Hematopoietic multipotent progenitor cell treated with erythropoietin and hydrocortisone succinate and interleukin-3 and kit ligand, for 4 days (in vitro differentiated cells): ENCODE measurements at regions not wholly inside any gene's neighbourhood (a gene's known extent, or its start where the extent isn't known, plus 50 kb on each side); places are given as distances from the start of the nearest gene placed in this dataset.

Experiments used
- DNase-seq: peaks from one replicate; pipeline ENCODE4 v3.0.0-alpha.2; 2015

DNA sequence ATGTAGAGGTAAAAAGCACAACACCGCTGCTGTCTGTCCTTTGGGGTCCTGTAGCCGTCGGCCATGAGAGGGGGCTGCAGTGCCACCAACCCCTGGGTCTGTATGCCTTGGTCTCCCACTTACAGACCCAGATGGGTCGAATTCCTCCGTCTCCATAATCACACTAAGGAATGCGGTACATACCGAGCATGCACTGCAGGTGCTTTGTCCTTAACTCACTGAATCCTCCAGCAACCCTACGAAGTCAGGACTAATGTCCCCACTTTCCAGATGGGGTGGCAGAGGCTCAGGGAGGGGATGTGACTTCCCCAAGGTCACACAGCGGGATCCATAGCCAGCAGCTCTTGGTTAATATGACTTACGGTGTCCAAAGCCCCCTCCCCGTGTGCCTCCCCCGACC is 219.9 kb upstream of the CIBAR2 start:
- DNase-seq: no peak

DNA sequence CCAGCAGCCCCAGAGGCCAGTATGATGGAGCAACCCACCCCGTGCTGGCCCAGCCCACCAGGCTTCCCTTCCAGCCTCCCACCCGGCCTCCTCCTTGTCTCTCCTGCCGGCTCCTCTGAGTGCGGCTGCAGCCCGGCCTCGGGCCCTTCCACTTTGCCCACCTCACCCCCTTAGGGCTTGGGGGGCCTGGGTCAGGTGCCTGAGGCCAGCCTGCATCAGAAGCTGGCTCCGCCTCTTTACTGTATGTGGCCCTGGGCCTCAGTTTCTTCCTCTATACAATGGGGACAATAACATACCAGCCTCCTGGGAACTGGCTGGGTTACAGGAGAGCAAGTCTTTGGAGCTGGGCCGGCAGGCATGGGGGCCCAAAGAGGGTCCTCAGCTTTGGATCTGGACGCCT is 221.1 kb upstream of the CIBAR2 start:
- DNase-seq: no peak

DNA sequence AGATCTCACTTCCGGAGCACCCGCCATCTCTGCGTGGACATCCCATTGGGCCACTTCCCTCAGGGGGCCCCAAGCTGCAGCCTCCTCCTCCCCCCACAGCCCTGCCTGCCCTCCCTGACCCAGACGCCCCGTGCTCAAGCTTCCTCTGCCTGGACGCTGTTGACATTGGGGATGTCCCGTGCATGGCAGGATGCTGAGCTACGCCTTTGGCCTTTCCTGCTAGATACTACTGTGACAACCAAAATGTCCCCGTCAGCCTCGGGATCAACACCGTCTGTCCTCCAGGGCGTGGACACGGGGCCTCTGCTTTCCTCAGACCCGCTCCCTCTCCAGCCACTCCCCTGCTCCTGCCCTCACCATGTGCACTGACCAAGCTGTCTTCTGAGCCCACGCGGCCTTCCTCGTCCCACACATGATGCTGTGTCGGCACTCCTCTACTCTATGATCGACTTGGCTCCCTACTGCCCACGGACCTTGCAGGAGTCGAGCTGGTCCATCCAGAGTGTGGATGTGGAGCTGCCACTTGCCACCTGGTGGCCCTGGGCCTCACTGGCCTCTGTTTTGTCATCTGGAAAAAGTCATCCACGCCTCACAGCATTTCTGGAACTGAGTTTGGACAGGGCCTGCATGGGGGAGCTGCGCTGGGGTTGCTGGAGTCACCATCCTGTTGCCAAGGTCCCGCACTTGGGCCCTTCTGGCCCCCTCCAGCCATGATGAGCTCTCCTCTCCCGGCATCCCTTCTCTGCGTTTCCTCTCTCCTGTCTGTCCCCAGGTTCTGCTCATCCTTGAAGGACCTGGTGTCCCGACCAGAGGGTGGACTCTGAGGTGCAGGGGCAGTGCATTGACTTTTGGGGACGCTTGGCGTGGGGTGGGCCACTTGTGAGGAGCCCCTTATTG is 221.7 kb upstream of the CIBAR2 start:
- no peak for DNase-seq

DNA sequence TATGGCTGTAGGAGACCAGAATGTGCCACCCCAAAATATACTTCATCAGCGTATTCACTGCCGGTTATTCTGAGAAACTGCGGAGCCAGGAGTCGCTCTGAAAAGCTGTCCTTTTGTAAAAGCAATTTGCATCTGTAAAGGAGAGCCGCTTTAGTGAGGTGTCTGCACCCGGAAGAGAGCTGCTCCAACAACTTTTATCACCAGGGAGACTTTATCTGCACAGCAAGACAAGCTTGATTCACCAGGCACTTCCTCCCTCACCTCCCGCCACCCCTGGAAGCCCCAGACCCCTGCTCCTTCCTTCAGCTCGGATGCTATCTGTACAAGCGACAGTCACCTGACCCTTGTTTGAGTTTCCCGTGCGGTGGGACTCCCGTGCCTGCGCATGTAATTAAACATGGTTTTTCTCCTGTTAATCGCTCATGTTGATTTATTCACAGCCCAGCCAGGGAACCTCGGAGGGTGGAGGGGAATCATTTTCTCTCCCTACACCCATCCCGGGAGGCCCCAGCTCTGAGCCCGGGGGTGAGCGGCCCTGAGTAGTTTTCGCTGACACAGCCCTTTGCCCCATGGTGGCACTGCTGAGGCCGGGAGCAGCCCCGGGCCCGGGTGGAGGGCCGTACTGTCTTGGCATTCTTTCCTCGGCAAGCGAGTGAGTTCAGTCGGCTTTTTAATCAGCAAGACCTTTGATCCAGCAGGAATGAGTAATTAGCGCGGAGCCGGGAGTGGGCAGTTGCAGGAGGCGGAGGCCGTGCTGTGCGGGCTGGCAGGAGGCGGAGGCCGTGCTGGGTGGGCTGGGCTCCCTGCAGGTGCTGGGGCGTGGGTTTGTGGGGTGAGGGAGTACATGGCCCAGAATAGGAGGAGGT is 222.7 kb upstream of the CIBAR2 start:
- peak; percentile 86 for DNase-seq

DNA sequence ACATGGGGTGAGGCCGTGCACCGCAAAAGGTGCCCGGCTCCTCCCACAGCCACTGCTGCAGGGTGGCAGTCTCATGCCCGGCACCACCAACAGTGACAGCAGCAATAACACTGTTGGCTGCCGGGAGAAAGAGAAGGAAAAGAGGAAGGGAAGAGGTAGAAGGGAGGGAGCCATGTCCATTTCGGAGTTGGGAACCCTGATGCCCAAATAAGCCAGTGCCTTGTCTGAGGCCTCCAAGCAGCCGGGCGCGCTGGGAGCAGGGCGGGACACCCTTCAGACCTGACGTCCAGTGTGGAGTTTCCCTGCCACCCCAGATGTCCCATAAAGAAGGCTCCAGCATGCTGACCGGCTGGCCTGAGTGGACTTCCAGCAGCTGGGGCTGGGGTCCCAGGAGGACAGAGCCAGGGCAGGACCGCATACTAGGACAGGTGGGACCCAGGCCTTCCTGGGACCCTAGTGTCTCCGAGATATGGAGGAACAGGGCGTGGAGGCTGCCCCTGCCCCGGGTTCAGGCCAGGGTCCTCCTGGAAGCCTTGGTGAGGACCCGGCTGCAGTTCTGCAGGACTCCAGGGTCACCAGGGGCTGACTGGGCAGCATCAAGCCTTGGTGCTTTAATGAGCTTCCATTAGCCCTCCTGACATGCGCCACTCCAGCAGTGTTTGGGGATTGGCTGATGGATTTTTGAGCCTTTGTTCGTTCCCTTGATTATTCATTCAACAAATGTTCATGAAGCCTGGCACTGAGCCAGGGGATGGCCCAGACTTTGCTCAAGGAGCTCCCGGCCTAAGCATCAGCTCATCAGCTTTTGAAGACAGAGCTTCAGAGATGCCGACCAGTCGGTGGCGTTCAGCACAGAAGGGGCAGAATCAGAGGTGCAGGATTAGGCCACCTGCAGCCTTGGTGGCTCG is 223.6 kb upstream of the CIBAR2 start:
- DNase-seq: peak; percentile 41

DNA sequence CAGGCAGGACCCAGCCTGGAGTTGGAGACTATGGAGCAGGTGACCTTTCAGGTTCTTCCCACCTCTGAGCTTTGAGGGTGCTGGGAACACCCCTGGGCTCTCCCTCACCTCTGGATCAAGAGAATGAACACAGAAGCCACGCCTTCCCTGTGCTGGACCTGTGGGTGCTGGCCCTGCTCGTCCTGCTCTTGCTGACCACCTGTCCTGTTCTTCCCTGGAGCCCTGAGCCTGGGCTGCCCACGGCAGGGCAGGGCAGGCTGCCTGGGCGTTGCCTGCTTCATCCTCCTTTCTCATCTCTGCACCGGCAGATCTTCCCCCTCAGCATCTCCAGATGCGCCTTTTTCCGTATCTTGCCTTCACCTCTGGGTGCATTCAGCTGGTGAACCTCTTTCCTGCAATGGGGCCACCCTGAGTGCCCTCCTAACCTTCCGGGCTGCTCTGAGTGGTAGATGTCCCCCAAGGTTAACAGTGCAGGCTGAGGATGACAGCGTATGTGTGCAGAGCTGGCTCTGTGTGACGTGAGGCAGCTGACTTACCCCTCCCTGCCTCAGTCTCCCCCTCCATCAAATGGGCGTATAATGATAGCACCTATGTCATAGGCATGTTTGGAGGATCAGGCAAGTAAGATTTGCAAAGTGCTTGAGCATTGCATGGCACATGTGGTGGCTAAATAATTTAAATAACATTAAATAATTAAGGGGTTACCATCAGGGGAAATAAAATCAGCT is 225.8 kb upstream of the CIBAR2 start:
- no peak for DNase-seq

DNA sequence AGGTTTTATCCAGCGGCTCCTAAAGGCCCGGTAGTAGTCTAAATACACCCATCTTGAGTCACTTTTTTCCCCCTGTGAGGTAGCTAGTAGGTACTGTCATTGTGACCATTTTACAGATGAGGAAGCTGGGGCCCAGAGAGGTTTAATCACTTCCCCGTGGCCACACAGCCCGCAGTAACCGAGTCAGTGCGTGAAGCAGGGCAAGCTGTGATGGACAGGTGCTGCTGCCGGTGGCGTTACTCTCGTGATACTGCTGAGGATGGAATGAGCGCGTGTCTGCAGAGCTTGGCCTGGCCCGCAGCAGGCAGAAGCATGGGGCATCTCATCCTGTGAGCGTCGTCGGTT is 226.3 kb upstream of the CIBAR2 start:
- no peak for DNase-seq

DNA sequence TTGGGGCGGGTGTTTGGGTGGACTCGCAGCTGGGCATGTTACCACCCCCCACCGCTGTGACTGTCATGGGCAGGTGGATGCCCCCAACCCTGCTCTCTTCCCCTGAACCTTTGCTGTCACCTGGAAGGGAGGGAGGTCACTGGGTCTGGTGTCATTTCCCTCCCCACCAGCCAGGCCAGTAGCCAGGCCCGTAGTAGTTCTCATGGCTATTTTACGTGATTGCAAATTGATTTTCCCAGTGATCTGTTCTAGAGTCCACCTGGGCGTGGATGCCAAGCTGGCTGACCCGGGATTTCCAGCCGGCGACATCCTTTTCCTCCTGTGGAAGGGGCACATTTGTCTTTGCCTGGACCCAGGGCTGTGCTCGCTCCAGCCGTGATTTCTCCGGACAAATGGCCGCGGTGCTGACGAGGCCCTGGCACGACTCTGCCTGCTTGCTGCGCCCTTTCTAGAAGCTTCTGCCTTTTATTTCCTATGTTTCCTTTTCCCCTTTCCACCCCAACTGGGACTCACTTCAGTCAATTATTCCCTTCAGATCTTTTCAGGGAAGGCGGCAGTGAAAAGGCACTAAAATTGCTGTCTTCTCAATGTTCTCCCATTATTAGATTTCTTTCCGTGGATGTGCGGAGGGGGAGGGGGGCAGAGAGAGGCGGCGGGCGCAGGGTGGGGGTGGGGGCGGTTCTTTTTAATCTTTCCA is 226.9 kb upstream of the CIBAR2 start:
- no peak for DNase-seq

DNA sequence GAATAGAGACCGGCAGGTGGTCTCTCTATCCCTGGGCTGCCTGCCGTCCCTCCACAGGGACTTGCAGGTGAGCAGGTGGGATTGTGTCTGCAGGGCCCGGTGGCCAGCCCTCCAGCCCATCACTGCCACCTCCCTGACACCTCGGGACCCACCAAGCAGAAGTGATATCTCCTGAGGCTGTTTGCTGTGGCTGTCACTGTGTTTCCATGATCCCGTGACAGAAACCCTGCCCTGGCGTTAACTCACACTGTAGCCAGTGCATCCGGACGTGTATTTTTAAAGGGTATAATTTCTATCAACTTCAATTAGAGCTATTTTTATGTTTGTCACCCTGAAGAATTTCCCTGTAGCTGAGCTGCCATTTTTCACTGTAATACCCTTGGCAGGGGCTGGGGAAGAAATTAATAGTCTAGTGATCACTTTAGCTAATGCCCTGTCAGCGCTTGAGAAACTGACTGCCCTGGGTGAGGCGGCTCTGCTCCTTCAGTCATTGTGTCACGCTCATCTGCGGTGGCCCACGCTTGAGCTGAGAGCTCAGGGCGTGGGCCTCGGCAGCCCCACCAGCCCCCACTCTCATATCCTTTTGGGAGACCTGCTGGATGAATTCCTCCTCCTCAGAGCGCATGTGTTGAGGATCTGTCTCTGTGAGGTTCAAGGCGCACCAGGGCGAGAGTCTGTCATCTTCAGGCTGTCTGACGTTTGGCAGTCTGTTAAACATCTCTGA is 229.9 kb upstream of the CIBAR2 start:
- DNase-seq: no peak

DNA sequence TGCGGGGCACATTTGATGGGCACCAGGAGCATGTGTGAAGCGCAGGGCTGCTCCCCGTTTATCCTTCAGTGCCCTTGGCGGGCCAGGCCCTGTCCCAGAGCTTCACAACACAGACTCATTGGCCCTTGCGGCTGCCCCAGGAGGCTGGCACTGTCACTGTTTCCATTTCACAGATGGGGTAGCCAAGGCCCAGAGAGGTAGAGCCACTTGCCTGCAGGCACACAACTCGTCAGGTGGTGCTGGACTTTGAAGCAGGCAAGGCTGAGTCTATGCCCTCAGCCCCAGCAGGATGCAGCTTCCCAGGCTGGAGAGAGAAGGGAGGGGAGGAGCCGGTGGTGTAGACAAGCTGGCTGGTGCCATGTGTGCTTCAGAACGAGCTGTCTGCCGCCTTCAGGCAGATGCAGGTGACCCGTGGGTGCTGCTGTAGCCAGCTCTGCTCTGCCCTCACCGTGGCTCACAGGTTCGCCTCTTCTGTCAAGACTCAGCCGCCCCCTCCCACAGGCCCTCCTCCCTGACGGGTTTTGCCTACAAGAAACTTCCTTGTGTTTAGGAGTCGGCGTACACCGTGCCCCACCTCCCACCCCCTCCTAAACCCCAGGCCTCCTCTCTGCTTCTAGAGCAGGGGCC is 232.3 kb upstream of the CIBAR2 start:
- no peak for DNase-seq

DNA sequence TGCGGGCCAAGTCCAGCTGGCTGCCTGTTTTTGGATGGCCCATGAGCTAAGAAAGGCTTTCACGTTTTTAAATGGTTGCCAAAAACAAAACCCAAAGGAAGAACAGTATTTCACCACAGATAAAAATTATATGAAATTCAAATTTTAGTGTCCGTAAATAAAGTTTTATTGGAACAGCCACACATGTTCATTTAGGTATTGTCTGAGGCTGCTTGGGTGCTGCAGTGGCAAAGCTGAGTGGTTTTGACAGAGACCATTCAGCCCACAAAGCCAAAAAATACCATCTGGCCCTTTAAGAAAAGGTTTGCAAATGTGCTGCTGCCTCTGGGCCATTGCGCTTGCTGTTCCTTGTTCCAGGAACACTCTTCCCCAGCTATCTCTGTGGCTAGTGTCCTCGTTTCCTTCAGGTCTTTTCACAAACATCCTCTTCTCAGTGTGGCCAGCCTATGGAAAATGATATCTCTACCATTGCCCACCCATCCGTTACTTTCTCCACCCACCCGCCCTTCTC is 232.9 kb upstream of the CIBAR2 start:
- DNase-seq: no peak

DNA sequence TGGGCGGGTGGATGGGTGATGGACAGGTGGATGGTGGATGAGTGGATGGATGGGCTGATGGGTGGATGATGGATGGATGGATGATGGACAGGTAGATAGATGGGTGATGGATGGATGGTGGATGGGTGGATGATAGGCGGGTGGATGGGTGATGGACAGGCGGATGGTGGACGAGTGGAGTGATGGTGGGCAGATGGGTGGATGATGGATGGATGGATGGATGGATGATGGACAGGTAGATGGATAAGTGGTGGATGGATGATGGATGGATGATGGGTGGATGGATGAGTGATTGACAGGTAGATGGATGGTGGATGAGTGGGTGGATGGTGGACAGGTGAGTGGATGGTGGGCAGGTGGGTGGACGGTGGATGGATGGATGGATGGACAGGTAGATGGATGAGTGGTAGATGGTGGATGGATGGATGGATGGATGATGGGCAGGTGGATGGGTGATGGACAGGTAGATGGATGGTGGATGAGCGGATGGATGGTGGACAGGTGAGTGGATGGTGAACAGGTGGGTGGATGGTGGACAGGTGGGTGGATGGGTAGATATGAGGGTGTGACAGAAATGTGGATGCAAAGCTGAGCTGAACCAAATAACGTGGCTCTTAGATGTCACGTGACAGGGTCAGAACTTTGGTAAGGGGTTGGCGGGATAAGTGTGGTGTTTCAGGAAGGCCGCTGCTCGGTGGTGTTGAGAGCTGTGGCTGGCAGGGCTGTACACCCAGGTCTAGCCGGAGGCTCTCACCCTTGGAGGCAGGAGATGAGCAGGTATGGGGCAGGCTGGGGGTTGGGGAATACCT is 234.3 kb upstream of the CIBAR2 start:
- DNase-seq: no peak

DNA sequence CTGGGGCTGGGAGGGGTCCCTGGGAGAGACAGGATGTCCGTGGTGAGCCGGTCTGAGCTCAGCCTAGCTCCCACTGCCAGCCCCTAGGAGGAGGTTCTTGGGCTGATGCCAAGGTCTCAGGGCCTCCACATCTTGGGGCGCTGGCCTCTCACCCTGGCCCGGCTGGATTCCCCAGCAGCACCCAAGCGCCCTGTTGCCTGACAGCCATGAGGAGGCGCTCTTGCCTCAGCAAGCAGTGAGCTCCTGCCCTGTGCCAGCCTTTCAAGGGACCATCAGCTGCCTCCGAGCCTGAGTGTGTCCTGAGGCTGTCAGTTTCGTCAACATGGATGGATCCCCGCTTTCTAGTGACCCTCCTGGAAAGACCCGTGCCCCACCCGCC is 234.9 kb upstream of the CIBAR2 start:
- DNase-seq: peak; percentile 87

DNA sequence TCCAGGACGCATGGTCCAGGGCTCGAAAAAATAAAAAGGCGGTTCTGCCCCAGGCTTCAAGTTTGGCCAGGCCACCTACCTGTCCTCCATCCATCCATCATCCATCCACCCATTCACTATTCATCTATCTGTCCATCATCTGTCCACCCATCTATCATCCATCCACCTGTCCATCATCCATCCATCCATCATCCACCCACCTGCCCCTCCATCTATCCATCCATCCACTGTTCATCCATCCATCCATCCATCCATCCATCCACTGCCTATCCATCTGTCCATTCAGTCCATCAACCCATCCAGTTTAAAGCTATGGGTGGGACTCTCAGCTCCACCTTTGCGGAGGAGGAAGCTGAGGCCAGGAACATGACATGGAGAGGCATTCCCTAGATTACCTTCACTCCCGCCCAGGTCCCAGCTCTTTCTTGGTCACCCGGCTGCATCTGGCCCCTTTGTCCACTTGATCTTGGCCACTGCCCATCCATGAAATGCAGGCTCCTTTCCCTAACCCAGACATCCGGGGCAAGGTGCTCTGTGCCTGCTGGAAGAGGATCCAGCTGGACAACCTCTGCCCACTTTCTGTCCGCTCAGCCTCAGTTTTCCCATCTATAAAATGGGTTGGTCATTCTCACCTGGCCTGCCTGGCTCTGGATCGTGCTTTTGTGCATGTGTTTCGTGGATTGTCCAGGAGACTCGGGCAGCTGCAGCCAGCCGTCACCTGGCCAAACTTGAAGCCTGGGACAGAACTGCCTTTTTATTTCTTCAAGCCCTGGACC is 236.0 kb upstream of the CIBAR2 start:
- no peak for DNase-seq

DNA sequence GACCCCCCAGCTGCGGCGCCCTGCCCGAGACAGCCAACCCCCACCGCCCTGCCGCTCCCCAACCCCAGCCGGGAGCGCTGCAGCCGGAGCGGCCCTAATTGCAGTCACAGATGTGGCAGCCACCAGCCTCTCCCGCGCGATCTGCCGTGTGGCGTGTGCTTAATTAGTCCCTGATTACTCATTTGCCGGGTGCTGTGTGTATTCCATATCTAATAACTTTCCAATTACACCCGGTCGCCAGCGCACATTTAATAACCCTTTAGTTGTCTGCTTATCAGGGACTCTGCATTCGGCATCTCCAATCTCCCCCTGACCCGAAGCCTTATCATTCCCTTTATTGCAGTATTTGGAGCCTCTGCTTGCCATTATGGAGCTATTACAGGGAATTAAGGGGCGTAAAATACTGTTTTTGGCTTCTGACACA is 236.7 kb upstream of the CIBAR2 start:
- no peak for DNase-seq

DNA sequence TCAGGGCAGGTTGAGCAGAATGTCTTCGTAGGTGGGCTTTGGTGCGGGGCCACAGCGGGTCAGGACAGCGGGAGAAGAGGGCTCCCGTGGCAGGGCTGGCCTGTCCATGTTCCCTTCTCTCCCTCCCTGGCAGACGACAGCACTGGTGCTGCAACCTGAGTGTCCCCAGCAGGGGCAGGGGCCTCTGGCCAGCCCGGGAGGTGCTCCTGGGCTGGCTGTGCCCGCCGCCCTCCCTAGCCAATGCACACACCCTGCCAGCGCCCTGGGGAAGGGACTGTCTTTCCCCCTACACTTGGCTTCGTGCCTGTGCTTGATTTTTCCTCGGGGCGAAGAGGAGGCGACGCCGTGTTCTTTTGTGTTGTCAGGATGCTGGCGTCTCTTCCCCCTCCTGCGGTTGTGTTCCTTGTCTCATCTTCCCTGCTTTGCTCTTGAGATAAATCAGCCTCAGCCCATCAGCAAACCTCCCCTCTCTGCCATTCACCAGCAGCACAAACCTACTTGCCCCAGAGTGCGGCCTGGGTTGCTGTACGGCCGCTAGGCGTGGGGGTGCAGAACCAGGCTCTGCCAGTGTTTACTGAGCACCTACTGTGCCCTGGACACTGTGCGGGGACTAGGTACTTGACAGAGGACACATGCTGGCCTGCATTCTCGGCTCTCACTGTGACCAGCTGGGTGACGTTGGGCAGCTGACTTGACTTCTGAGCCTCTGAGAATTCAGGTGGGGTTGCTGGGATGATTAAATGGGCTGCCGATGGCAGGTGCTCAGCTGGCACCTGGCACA is 237.3 kb upstream of the CIBAR2 start:
- DNase-seq: no peak

DNA sequence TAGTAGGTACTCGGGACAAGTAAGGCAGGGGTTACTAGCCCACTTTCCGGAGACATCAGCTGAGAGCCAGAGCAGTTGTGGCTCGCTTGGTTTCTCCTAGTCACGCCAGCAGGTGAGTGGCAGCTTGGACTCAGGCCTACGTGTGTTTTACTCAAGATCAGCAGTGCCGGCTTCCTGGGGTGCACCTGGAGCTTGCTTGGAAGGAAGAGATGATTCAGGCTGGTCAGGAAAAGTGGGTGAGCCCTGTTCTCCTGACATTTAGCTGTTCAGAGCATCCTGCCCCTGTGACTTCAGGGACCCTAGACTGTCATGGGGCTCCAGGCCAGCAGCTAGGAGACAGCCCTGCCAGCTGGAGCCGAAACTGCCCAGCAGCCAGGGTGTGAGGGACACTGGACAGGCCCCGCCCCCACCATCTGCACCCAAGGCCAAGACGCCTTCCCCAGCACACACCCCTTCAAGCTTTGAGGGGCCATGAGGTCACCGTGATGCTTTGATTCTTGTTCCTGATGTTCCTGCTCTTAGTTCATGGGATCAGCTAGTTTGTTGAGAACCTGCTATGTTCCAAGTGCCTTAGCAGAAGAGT is 238.0 kb upstream of the CIBAR2 start:
- no peak for DNase-seq
